GM18511 (cell line): ENCODE measurements at regions not wholly inside any gene's neighbourhood (a gene's known extent, or its start where the extent isn't known, plus 50 kb on each side); places are given as distances from the start of the nearest gene placed in this dataset.
A peak's percentile ranks its signal among the peaks of the same experiment; 100 is the strongest.
"Not testable (repeated sequence)": the region's sequence is repeated elsewhere in the genome, so short reads cannot be mapped to it uniquely, and the experiment has no call there.

Experiments
- ATAC-seq: cut with Tn5 transposase; IDR thresholded peaks from one replicate; pipeline ENCODE4 v1.9.1; 2021; ENCODE audit warnings: mild to moderate bottlenecking, moderate library complexity; ENCODE audit not compliant: unreplicated experiment

GRCh38 chr7:125299003-125299765 is 369.6 kb upstream of the POT1 start:
- ATAC-seq: no peak

- ATAC-seq: no peak
These were observed 350.3 kb upstream of the POT1 start for GRCh38 chr7:125279961-125280360.

- ATAC-seq: no peak
These were observed 348.7 kb upstream of the POT1 start for GRCh38 chr7:125278318-125278717.

- not testable (repeated sequence) for ATAC-seq
These were observed 345.1 kb upstream of the POT1 start for GRCh38 chr7:125274742-125275141.

- not testable (repeated sequence) for ATAC-seq
These were observed 334.7 kb upstream of the POT1 start for GRCh38 chr7:125264174-125264856.

GRCh38 chr7:125258876-125259417 is 329.3 kb upstream of the POT1 start:
- ATAC-seq: not testable (repeated sequence)

- no peak for ATAC-seq
These were observed 328.0 kb upstream of the POT1 start for GRCh38 chr7:125257617-125258016.

GRCh38 chr7:125256446-125256845 is 326.8 kb upstream of the POT1 start:
- ATAC-seq: no peak

GRCh38 chr7:125255810-125256209 is 326.2 kb upstream of the POT1 start:
- no peak for ATAC-seq

GRCh38 chr7:125254566-125254965 is 324.9 kb upstream of the POT1 start:
- ATAC-seq: no peak

- ATAC-seq: no peak
These were observed 324.0 kb upstream of the POT1 start for GRCh38 chr7:125253452-125254190.

GRCh38 chr7:125247514-125248098 is 318.0 kb upstream of the POT1 start:
- no peak for ATAC-seq

GRCh38 chr7:125246706-125247105 is 317.1 kb upstream of the POT1 start:
- ATAC-seq: no peak

GRCh38 chr7:125241548-125241947 is 311.9 kb upstream of the POT1 start:
- peak; percentile 57 for ATAC-seq

- no peak for ATAC-seq
These were observed 293.0 kb upstream of the POT1 start for GRCh38 chr7:125222596-125222995.

GRCh38 chr7:125218076-125218475 is 288.5 kb upstream of the POT1 start:
- no peak for ATAC-seq

GRCh38 chr7:125201002-125201401 is 271.4 kb upstream of the POT1 start:
- no peak for ATAC-seq

- ATAC-seq: no peak
These were observed 268.2 kb upstream of the POT1 start for GRCh38 chr7:125197731-125198393.

GRCh38 chr7:125195156-125195555 is 265.5 kb upstream of the POT1 start:
- ATAC-seq: no peak

GRCh38 chr7:125193263-125193662 is 263.6 kb upstream of the POT1 start:
- ATAC-seq: no peak

GRCh38 chr7:125184801-125185200 is 255.2 kb upstream of the POT1 start:
- ATAC-seq: no peak
